ENCODE measurements at regions not wholly inside any gene's neighbourhood (a gene's known extent, or its start where the extent isn't known, plus 50 kb on each side); places are given as distances from the start of the nearest gene placed in this dataset.

DNA sequence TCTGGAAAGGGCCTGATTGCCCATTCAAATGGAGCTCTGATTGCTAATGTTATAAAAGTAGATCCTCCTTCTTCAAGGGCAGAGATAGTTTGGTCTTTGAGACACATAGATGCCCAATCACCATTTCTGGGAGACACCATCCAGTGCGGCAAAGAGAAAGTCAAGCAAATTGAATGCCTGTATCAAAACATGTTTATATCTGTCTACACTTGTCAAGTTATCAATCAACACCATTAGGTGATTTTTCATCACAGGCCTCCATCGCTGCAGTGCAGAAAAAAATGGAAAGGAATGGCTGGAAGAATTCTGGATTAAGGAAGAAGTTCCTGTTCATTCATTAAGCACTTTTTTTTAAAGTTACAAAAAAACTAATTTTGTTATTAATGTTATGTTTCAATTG is 54.8 kb upstream of the ZFP64 start:
- no peak for TF ChIP-seq EZH2 (IDR thresholded peaks at IDR 0.05; ENCODE audit: borderline replicate concordance, insufficient read depth, low read length, poor library complexity, severe bottlenecking)
- TF ChIP-seq, protein P1, sequence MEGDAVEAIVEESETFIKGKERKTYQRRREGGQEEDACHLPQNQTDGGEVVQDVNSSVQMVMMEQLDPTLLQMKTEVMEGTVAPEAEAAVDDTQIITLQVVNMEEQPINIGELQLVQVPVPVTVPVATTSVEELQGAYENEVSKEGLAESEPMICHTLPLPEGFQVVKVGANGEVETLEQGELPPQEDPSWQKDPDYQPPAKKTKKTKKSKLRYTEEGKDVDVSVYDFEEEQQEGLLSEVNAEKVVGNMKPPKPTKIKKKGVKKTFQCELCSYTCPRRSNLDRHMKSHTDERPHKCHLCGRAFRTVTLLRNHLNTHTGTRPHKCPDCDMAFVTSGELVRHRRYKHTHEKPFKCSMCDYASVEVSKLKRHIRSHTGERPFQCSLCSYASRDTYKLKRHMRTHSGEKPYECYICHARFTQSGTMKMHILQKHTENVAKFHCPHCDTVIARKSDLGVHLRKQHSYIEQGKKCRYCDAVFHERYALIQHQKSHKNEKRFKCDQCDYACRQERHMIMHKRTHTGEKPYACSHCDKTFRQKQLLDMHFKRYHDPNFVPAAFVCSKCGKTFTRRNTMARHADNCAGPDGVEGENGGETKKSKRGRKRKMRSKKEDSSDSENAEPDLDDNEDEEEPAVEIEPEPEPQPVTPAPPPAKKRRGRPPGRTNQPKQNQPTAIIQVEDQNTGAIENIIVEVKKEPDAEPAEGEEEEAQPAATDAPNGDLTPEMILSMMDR (IDR thresholded peaks at IDR 0.05; ENCODE audit: poor library complexity, severe bottlenecking) = no peak
- peak; percentile 82 for TF ChIP-seq EP300 (conservative IDR thresholded peaks at IDR 0.05; ENCODE audit: poor library complexity, severe bottlenecking)
- TF ChIP-seq SMC3 (conservative IDR thresholded peaks at IDR 0.05; ENCODE audit: poor library complexity) = no peak
